BJ (cell line): ENCODE measurements at regions not wholly inside any gene's neighbourhood (a gene's known extent, or its start where the extent isn't known, plus 50 kb on each side); places are given as distances from the start of the nearest gene placed in this dataset.

ENCODE experiments used
- CTCF ChIA-PET: fragments of 350-600 bp; formaldehyde crosslinking; extraction: SDS; loops from one replicate; lab custom pipeline; 2021; ENCODE audit warnings: antibody characterized with exemption, inconsistent platforms; lab: Yijun Ruan, JAX
- POLR2A ChIA-PET: fragments of 300-600 bp; sonication (Branson Sonifier 250); formaldehyde crosslinking; extraction: SDS; loops from one replicate; lab custom pipeline; 2021; ENCODE audit warnings: antibody characterized with exemption; lab: Charles Lee
- DNase-seq: peaks from one replicate; pipeline ENCODE4 v3.0.0-alpha.2; 2011; ENCODE audit warnings: low read depth
- H3K27me3 ChIP-seq: 2 replicates; pipeline ENCODE4 v1.6.0; 2011; ENCODE audit warnings: low read length; ENCODE audit not compliant: control insufficient read depth, insufficient read depth
- H3K36me3 ChIP-seq: 2 replicates; pipeline ENCODE4 v1.5.1; 2011; ENCODE audit warnings: low read length; ENCODE audit not compliant: control insufficient read depth, insufficient read depth
- H3K4me3 ChIP-seq: 2 replicates; pipeline ENCODE4 v1.5.1; 2011; ENCODE audit warnings: low read depth, mild to moderate bottlenecking, control low read depth, low read length
- CTCF ChIP-seq: IDR thresholded peaks from 2 replicates; pipeline ENCODE4 v1.5.1; 2011; ENCODE audit warnings: low read depth, mild to moderate bottlenecking, control low read depth, inconsistent platforms, low read length, moderate library complexity; ENCODE audit not compliant: insufficient read depth

- Histone ChIP-seq H3K27me3 (no peaks in the 10 kb centered on the region; the same call in 1 of the 2 replicates), H3K36me3 (no peaks in the 10 kb centered on the region), H3K4me3 (no peak overlapping the region)
- TF ChIP-seq CTCF = no peak
- ChIA-PET CTCF (interaction anchor here (0.7 kb wide), 1 partner anchor 113 kb away, joined by 3 read pairs; no protein-coding TSS in a partner anchor), POLR2A (no interaction called here)
- no peak for DNase-seq
Measured at GRCh38 chr2:160940271-160940670, 220.0 kb upstream of the TANK start.

DNA sequence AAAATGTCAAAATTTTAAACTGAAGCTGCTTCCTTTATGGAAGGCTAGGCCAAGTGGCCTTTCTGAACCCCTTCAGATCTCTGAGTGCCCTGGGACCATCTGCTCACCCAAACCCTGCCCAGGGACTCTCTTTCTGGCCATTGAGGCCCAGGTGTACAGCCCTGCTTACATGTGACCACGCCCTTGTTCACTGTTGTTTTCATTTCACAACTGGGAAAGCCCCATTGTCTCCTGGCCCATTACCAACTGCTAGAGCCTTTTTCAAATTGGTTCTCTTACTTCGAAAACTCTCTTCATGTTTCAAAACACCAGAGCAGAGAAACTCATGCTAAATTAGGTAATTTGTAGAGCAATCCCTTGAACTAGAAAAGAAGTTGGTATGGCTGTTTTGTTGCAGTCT lies 219.5 kb upstream of the TANK start:
- no peak overlapping the region for H3K4me3 ChIP-seq
- H3K36me3 ChIP-seq = no peaks in the 10 kb centered on the region
- H3K27me3 ChIP-seq = no peaks in the 10 kb centered on the region; the same call in 1 of the 2 replicates
- CTCF ChIA-PET = interaction anchor here (0.7 kb wide), 1 partner anchor 113 kb away, joined by 3 read pairs; no protein-coding TSS in a partner anchor
- TF ChIP-seq CTCF = no peak
- POLR2A ChIA-PET = no interaction called here
- no peak for DNase-seq

- ChIA-PET POLR2A (no interaction called here), CTCF (no interaction called here)
- no peaks in the 10 kb centered on the region; the same call in 1 of the 2 replicates for H3K27me3 ChIP-seq
- no peak for TF ChIP-seq CTCF
- DNase-seq = no peak
- H3K4me3 ChIP-seq = no peak overlapping the region
- no peaks in the 10 kb centered on the region for H3K36me3 ChIP-seq
Measured at GRCh38 chr2:160941290-160941846, 218.9 kb upstream of the TANK start.

DNA sequence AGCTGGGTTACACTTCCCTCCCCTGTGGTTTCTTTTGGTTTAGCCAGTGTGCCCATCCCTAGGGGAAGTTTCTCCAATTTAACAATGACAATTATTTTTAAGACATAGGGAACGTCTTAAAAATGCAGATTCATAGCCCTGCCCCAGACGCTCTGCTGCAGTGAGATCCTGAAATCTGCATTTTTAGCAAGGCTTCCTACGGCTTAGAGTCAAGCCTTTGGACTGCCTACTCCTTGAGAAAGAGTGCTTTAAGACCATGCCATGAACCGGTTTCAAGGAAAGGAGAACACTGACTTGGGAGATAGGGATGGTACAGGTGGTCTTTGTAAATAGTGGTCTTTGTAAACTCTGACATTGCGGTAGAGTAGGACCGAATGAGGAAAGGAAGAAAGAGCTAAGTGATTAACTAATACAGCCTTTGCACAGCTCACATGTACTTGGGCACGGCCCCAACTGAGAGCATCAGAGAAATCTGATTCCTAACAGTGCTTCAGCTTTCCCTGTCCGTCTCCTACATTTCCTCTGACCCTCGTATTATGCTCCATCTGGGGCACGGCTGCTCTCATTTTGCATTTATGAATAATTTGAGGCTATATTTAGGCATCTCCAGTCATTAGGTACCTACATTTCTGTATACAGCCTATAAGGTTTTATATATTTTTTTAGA lies 217.6 kb upstream of the TANK start:
- no peak for DNase-seq
- ChIA-PET POLR2A (no interaction called here), CTCF (interaction anchor here (1.9 kb wide), 1 partner anchor 9 kb away, joined by 6 read pairs; no protein-coding TSS in a partner anchor)
- no peak overlapping the region for H3K4me3 ChIP-seq
- no peak for TF ChIP-seq CTCF
- H3K27me3 ChIP-seq = no peaks in the 10 kb centered on the region; the same call in 1 of the 2 replicates
- no peaks in the 10 kb centered on the region for H3K36me3 ChIP-seq

- no peak overlapping the region for H3K4me3 ChIP-seq
- H3K27me3 ChIP-seq = no peaks in the 10 kb centered on the region; the same call in 1 of the 2 replicates
- DNase-seq = no peak
- ChIA-PET POLR2A (no interaction called here), CTCF (interaction anchor here (1.9 kb wide), 1 partner anchor 9 kb away, joined by 6 read pairs; no protein-coding TSS in a partner anchor)
- no peaks in the 10 kb centered on the region for H3K36me3 ChIP-seq
- TF ChIP-seq CTCF = no peak
Measured at GRCh38 chr2:160943414-160943813, 216.8 kb upstream of the TANK start.
